Hepatocyte (in vitro differentiated cells): ENCODE measurements at regions not wholly inside any gene's neighbourhood (a gene's known extent, or its start where the extent isn't known, plus 50 kb on each side); places are given as distances from the start of the nearest gene placed in this dataset.

Experiments
- DNase-seq: peaks from one replicate; pipeline ENCODE4 v3.0.0-alpha.2; 2016; ENCODE audit warnings: low spot score
- H2AFZ ChIP-seq: fragments of 200-600 bp; sonication (generic); 2 replicates; pipeline ENCODE4 v1.6.0; 2016; ENCODE audit warnings: antibody characterized with exemption, mild to moderate bottlenecking
- H3K27ac ChIP-seq: fragments of 200-600 bp; sonication (generic); 2 replicates; pipeline ENCODE4 v1.5.1; 2016; ENCODE audit warnings: mild to moderate bottlenecking
- H3K27me3 ChIP-seq: fragments of 200-600 bp; sonication (generic); 2 replicates; pipeline ENCODE4 v1.6.1; 2016
- H3K36me3 ChIP-seq: fragments of 200-600 bp; sonication (generic); replicated peaks from 2 replicates; pipeline ENCODE4 v1.5.1; 2016; ENCODE audit warnings: low read depth; ENCODE audit not compliant: insufficient read depth
- H3K4me1 ChIP-seq: fragments of 200-600 bp; sonication (generic); 2 replicates; pipeline ENCODE4 v1.5.1; 2016; ENCODE audit warnings: mild to moderate bottlenecking, moderate library complexity; ENCODE audit not compliant: insufficient read depth
- H3K4me2 ChIP-seq: fragments of 200-600 bp; sonication (generic); 2 replicates; pipeline ENCODE4 v1.6.0; 2016
- H3K4me3 ChIP-seq: fragments of 200-600 bp; sonication (generic); 2 replicates; pipeline ENCODE4 v1.5.1; 2016; ENCODE audit warnings: mild to moderate bottlenecking
- H3K79me2 ChIP-seq: fragments of 200-600 bp; sonication (generic); 2 replicates; pipeline ENCODE4 v1.6.0; 2017; ENCODE audit warnings: mild to moderate bottlenecking
- H3K9me2 ChIP-seq: fragments of 200-600 bp; sonication (generic); replicated peaks from 2 replicates; pipeline ENCODE4 v1.6.0; 2017; ENCODE audit warnings: mild to moderate bottlenecking; ENCODE audit not compliant: insufficient read depth
- H3K9me3 ChIP-seq: fragments of 200-600 bp; sonication (generic); 2 replicates; pipeline ENCODE4 v1.5.1; 2016; ENCODE audit warnings: low read depth, mild to moderate bottlenecking
- H4K20me1 ChIP-seq: fragments of 200-600 bp; sonication (generic); 2 replicates; pipeline ENCODE4 v1.6.0; 2016; ENCODE audit warnings: mild to moderate bottlenecking; ENCODE audit not compliant: insufficient read depth, poor library complexity, severe bottlenecking
- CTCF ChIP-seq: fragments of 200-600 bp; sonication (generic); IDR thresholded peaks from 2 replicates; pipeline ENCODE4 v1.5.1; 2016; ENCODE audit warnings: antibody characterized with exemption, mild to moderate bottlenecking; ENCODE audit not compliant: poor library complexity
- EZH2 ChIP-seq: fragments of 200-600 bp; sonication (generic); IDR thresholded peaks from 2 replicates; pipeline ENCODE4 v1.6.1; 2016; ENCODE audit warnings: antibody characterized with exemption, mild to moderate bottlenecking, borderline replicate concordance
- EZH2phosphoT487 ChIP-seq: fragments of 200-600 bp; sonication (generic); IDR thresholded peaks from one replicate; pipeline ENCODE4 v1.6.1; 2018; ENCODE audit warnings: antibody characterized with exemption, mild to moderate bottlenecking, low read depth, moderate library complexity; ENCODE audit not compliant: unreplicated experiment, severe bottlenecking
- WGBS: methylation state at CpG from one replicate; pipeline ENCODE4 v1.1.6; 2016; ENCODE audit warnings: low lambda C conversion rate; ENCODE audit errors: missing lambda C conversion rate; 5-methylcytosine and 5-hydroxymethylcytosine counted together

- Histone ChIP-seq H2AFZ (no peak overlapping the region), H3K36me3 (no peaks in the 10 kb centered on the region), H3K4me1 (no peaks in the 10 kb centered on the region), H3K4me3 (no peak overlapping the region), H3K4me2 (no peak overlapping the region), H3K9me2 (no peaks in the 10 kb centered on the region), H3K27me3 (no peaks in the 10 kb centered on the region), H3K79me2 (no peaks in the 10 kb centered on the region), H3K9me3 (no peaks in the 10 kb centered on the region), H4K20me1 (no peaks in the 10 kb centered on the region), H3K27ac (no peak overlapping the region)
- no peak for TF ChIP-seq EZH2
- no peak for TF ChIP-seq CTCF
- TF ChIP-seq EZH2phosphoT487, result no peak
- no peak for DNase-seq
- 66% methylated on average over 3 of the region's 3 CpGs for WGBS
These were observed 647.2 kb upstream of the FRG1 start for GRCh38 chr4:189293459-189293858.

GRCh38 chr4:189294574-189294973, 646.1 kb upstream of the FRG1 start:
- no peaks in the 10 kb centered on the region for H3K36me3 ChIP-seq
- no peak overlapping the region for H3K27ac ChIP-seq
- no peaks in the 10 kb centered on the region for H3K4me1 ChIP-seq
- H3K9me2 ChIP-seq, result no peaks in the 10 kb centered on the region
- H3K27me3 ChIP-seq, result no peaks in the 10 kb centered on the region
- no peak overlapping the region for H2AFZ ChIP-seq
- WGBS, result 82% methylated on average over 3 of the region's 3 CpGs
- TF ChIP-seq CTCF, result no peak
- no peak for TF ChIP-seq EZH2phosphoT487
- TF ChIP-seq EZH2, result no peak
- no peaks in the 10 kb centered on the region for H3K9me3 ChIP-seq
- no peak overlapping the region for H3K4me3 ChIP-seq
- DNase-seq, result no peak
- H3K4me2 ChIP-seq, result no peak overlapping the region
- H4K20me1 ChIP-seq, result no peaks in the 10 kb centered on the region
- H3K79me2 ChIP-seq, result no peaks in the 10 kb centered on the region

GRCh38 chr4:189299706-189300105, 641.0 kb upstream of the FRG1 start:
- H3K4me3 ChIP-seq, result no peak overlapping the region
- H3K36me3 ChIP-seq, result no peaks in the 10 kb centered on the region
- no peak overlapping the region for H2AFZ ChIP-seq
- H3K27me3 ChIP-seq, result no peaks in the 10 kb centered on the region
- H3K9me3 ChIP-seq, result no peaks in the 10 kb centered on the region
- no peak overlapping the region for H3K4me2 ChIP-seq
- 73% methylated on average over 5 of the region's 5 CpGs for WGBS
- H3K9me2 ChIP-seq, result no peaks in the 10 kb centered on the region
- H3K27ac ChIP-seq, result no peak overlapping the region
- H3K4me1 ChIP-seq, result no peaks in the 10 kb centered on the region
- no peak for TF ChIP-seq EZH2
- TF ChIP-seq EZH2phosphoT487, result no peak
- TF ChIP-seq CTCF, result no peak
- no peaks in the 10 kb centered on the region for H4K20me1 ChIP-seq
- no peaks in the 10 kb centered on the region for H3K79me2 ChIP-seq
- DNase-seq, result no peak

- TF ChIP-seq EZH2, result no peak
- no peak for TF ChIP-seq EZH2phosphoT487
- TF ChIP-seq CTCF, result no peak
- H3K4me1 ChIP-seq, result peaks cover 5% of the 10 kb centered on the region
- no peak overlapping the region for H3K4me3 ChIP-seq
- H3K9me3 ChIP-seq, result no peaks in the 10 kb centered on the region
- no peak overlapping the region for H2AFZ ChIP-seq
- H4K20me1 ChIP-seq, result no peaks in the 10 kb centered on the region
- H3K9me2 ChIP-seq, result no peaks in the 10 kb centered on the region
- no peaks in the 10 kb centered on the region for H3K27me3 ChIP-seq
- no peaks in the 10 kb centered on the region for H3K79me2 ChIP-seq
- DNase-seq, result no peak
- WGBS, result 89% methylated on average over 9 of the region's 9 CpGs
- H3K27ac ChIP-seq, result no peak overlapping the region
- no peaks in the 10 kb centered on the region for H3K36me3 ChIP-seq
- H3K4me2 ChIP-seq, result no peak overlapping the region
These were observed 639.0 kb upstream of the FRG1 start for GRCh38 chr4:189301692-189302091.
